SK-N-MC (cell line): ENCODE measurements at regions not wholly inside any gene's neighbourhood (a gene's known extent, or its start where the extent isn't known, plus 50 kb on each side); places are given as distances from the start of the nearest gene placed in this dataset.

Source experiments
- DNase-seq: peaks from one replicate; pipeline ENCODE4 v3.0.0-alpha.2; 2011; ENCODE audit warnings: low read depth, low spot score
- H3K27ac ChIP-seq: fragments of 200-600 bp; sonication (generic); 2 replicates; pipeline ENCODE4 v1.5.1; 2016; ENCODE audit warnings: mixed run types
- H3K36me3 ChIP-seq: fragments of 200-600 bp; sonication (generic); 2 replicates; pipeline ENCODE4 v1.6.1; 2017; ENCODE audit warnings: antibody characterized with exemption, low read length, mixed read lengths; ENCODE audit not compliant: insufficient read depth
- H3K4me3 ChIP-seq: fragments of 200-600 bp; sonication (generic); 2 replicates; pipeline ENCODE4 v1.5.1; 2016
- H3K9ac ChIP-seq: fragments of 200-600 bp; sonication (generic); 2 replicates; pipeline ENCODE4 v1.8.0; 2017; ENCODE audit warnings: mixed run types, mixed read lengths; ENCODE audit not compliant: insufficient read length
- H3K9me3 ChIP-seq: fragments of 200-600 bp; sonication (generic); 2 replicates; pipeline ENCODE4 v1.6.1; 2017; ENCODE audit warnings: low read depth, mild to moderate bottlenecking, antibody characterized with exemption, low read length, moderate library complexity, mixed read lengths
- EZH2 ChIP-seq: fragments of 200-600 bp; sonication (generic); IDR thresholded peaks from one replicate; pipeline ENCODE4 v1.6.1; 2017; ENCODE audit warnings: antibody characterized with exemption
- FOXP2 ChIP-seq: optimal IDR thresholded peaks from 2 replicates; pipeline ENCODE3; 2011; ENCODE audit warnings: mild to moderate bottlenecking, moderate library complexity; ENCODE audit not compliant: insufficient read depth; ENCODE audit errors: extremely low read length, control extremely low read depth
- POLR2AphosphoS5 ChIP-seq: IDR thresholded peaks from 2 replicates; pipeline ENCODE4 v1.6.1; 2012; ENCODE audit warnings: mild to moderate bottlenecking, low read depth, low read length, borderline replicate concordance

- Histone ChIP-seq H3K9me3 (no peaks in the 10 kb centered on the region), H3K4me3 (no peak overlapping the region), H3K27ac (no peak overlapping the region), H3K36me3 (no peaks in the 10 kb centered on the region), H3K9ac (no peak overlapping the region)
- TF ChIP-seq FOXP2 (no peak), POLR2AphosphoS5 (no peak), EZH2 (no peak)
- no peak for DNase-seq
Measured at GRCh38 chrX:28229217-28229616, 248.0 kb upstream of the DCAF8L1 start.

- Histone ChIP-seq H3K9me3 (no peaks in the 10 kb centered on the region), H3K9ac (no peak overlapping the region), H3K36me3 (no peaks in the 10 kb centered on the region), H3K27ac (no peak overlapping the region), H3K4me3 (no peak overlapping the region)
- no peak for TF ChIP-seq EZH2
- TF ChIP-seq FOXP2, result no peak
- no peak for TF ChIP-seq POLR2AphosphoS5
- no peak for DNase-seq
Measured at GRCh38 chrX:28225513-28225912, 244.3 kb upstream of the DCAF8L1 start.

- no peak overlapping the region for H3K9ac ChIP-seq
- no peak overlapping the region for H3K27ac ChIP-seq
- no peaks in the 10 kb centered on the region for H3K9me3 ChIP-seq
- no peaks in the 10 kb centered on the region for H3K36me3 ChIP-seq
- TF ChIP-seq POLR2AphosphoS5 (no peak), EZH2 (no peak), FOXP2 (no peak)
- no peak overlapping the region for H3K4me3 ChIP-seq
- no peak for DNase-seq
Measured at GRCh38 chrX:28223991-28224390, 242.7 kb upstream of the DCAF8L1 start.

GRCh38 chrX:28223469-28223868 is 242.2 kb upstream of the DCAF8L1 start:
- no peak for TF ChIP-seq EZH2

GRCh38 chrX:28205905-28206304 is 224.7 kb upstream of the DCAF8L1 start:
- H3K36me3 ChIP-seq, result no peaks in the 10 kb centered on the region
- TF ChIP-seq FOXP2, result no peak
- TF ChIP-seq POLR2AphosphoS5, result no peak
- TF ChIP-seq EZH2, result no peak
- no peak for DNase-seq
- H3K4me3 ChIP-seq, result no peak overlapping the region
- H3K9ac ChIP-seq, result no peak overlapping the region
- H3K9me3 ChIP-seq, result no peaks in the 10 kb centered on the region
- no peak overlapping the region for H3K27ac ChIP-seq

More at GRCh38 chrX:28223469-28223868, 242.2 kb upstream of the DCAF8L1 start:
- Histone ChIP-seq H3K36me3 (no peaks in the 10 kb centered on the region), H3K9ac (no peak overlapping the region), H3K9me3 (no peaks in the 10 kb centered on the region), H3K27ac (no peak overlapping the region), H3K4me3 (no peak overlapping the region)
- DNase-seq, result no peak

- TF ChIP-seq EZH2 (no peak), FOXP2 (no peak), POLR2AphosphoS5 (no peak)
- no peaks in the 10 kb centered on the region for H3K36me3 ChIP-seq
- DNase-seq, result no peak
Measured at GRCh38 chrX:28205126-28205525, 223.9 kb upstream of the DCAF8L1 start.

GRCh38 chrX:28189011-28189410 is 207.8 kb upstream of the DCAF8L1 start:
- Histone ChIP-seq H3K9ac (no peak overlapping the region), H3K9me3 (no peaks in the 10 kb centered on the region), H3K36me3 (no peaks in the 10 kb centered on the region), H3K4me3 (no peak overlapping the region), H3K27ac (no peak overlapping the region)
- DNase-seq, result no peak
- no peak for TF ChIP-seq EZH2
- TF ChIP-seq FOXP2, result no peak
- TF ChIP-seq POLR2AphosphoS5, result no peak

More at GRCh38 chrX:28205126-28205525, 223.9 kb upstream of the DCAF8L1 start:
- Histone ChIP-seq H3K4me3 (no peak overlapping the region), H3K9ac (no peak overlapping the region), H3K9me3 (no peaks in the 10 kb centered on the region), H3K27ac (no peak overlapping the region)

- DNase-seq, result no peak
- Histone ChIP-seq H3K27ac (no peak overlapping the region), H3K9ac (no peak overlapping the region), H3K4me3 (no peak overlapping the region), H3K9me3 (no peaks in the 10 kb centered on the region), H3K36me3 (no peaks in the 10 kb centered on the region)
- no peak for TF ChIP-seq POLR2AphosphoS5
- no peak for TF ChIP-seq FOXP2
- TF ChIP-seq EZH2, result no peak
Measured at GRCh38 chrX:28188526-28188925, 207.3 kb upstream of the DCAF8L1 start.

GRCh38 chrX:28180096-28180495 is 198.8 kb upstream of the DCAF8L1 start:
- Histone ChIP-seq H3K27ac (no peak overlapping the region), H3K4me3 (no peak overlapping the region), H3K9me3 (no peaks in the 10 kb centered on the region), H3K36me3 (no peaks in the 10 kb centered on the region), H3K9ac (no peak overlapping the region)
- no peak for TF ChIP-seq POLR2AphosphoS5
- TF ChIP-seq EZH2, result no peak
- no peak for TF ChIP-seq FOXP2
- no peak for DNase-seq
